Spinal cord (tissue), 9 donors: ENCODE measurements at regions not wholly inside any gene's neighbourhood (a gene's known extent, or its start where the extent isn't known, plus 50 kb on each side); places are given as distances from the start of the nearest gene placed in this dataset.

Experiments
- DNase-seq, 6 donors: peaks; one replicate each; pipeline versions ENCODE4 v3.0.0 to v3.0.0-alpha.2; 2013 to 2015; ENCODE audit warnings: low spot score in 6 of 6, low read depth in 4 of 6
- H3K27ac ChIP-seq: one replicate; pipeline ENCODE4 v1.5.1; 2013; ENCODE audit warnings: low read depth, low read length, control low read depth
- H3K27me3 ChIP-seq: one replicate; pipeline ENCODE4 v1.6.1; 2013; ENCODE audit warnings: low read length; ENCODE audit not compliant: control insufficient read depth, insufficient read depth
- H3K36me3 ChIP-seq: one replicate; pipeline ENCODE4 v1.6.1; 2013; ENCODE audit warnings: low read length; ENCODE audit not compliant: control insufficient read depth, insufficient read depth
- H3K4me1 ChIP-seq: one replicate; pipeline ENCODE4 v1.6.1; 2013; ENCODE audit warnings: low read length; ENCODE audit not compliant: control insufficient read depth, insufficient read depth
- H3K4me3 ChIP-seq: one replicate; pipeline ENCODE4 v1.5.1; 2013; ENCODE audit warnings: low read depth, low read length, control low read depth
- H3K9me3 ChIP-seq: one replicate; pipeline ENCODE4 v1.6.1; 2013; ENCODE audit warnings: low read length; ENCODE audit not compliant: control insufficient read depth, insufficient read depth
- WGBS: methylation state at CpG from one replicate; pipeline ENCODE4 v1.1.5; 2013; ENCODE audit warnings: missing lambda C conversion rate; ENCODE audit not compliant: insufficient coverage; 5-methylcytosine and 5-hydroxymethylcytosine counted together
- donor health status: healthy.

DNA sequence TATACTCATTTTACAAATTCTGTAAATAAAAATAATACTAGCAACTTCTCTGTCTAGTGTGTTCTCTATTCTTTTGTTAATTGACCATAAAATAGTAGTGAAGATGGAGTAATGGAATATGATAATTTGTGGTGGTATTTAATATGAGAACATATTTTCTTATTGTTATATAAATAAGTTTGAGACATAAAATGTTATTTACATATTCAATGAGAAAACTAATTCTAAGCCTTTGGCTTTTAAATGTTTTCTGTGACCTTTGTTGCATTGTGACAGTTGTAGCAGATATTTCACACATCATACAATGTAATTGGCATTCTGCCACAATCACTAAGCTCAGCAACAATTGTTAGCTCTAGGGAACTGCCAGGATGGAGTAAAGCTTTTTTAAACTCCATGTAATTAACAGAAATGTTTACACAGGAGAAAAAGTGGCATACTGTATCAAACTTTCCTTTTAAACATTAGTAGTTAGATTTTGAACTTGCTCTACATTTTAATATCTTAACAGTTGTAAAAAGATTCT is 562.1 kb upstream of the PCDH9 start:
- no peak overlapping the region for H3K4me3 ChIP-seq
- no peaks in the 10 kb centered on the region for H3K36me3 ChIP-seq
- no peaks in the 10 kb centered on the region for H3K9me3 ChIP-seq
- no peak overlapping the region for H3K27ac ChIP-seq
- H3K27me3 ChIP-seq = no peaks in the 10 kb centered on the region
- peak in 3 of 6 donors; percentile 15 to 73 (median 56) for DNase-seq
- H3K4me1 ChIP-seq = no peaks in the 10 kb centered on the region

DNA sequence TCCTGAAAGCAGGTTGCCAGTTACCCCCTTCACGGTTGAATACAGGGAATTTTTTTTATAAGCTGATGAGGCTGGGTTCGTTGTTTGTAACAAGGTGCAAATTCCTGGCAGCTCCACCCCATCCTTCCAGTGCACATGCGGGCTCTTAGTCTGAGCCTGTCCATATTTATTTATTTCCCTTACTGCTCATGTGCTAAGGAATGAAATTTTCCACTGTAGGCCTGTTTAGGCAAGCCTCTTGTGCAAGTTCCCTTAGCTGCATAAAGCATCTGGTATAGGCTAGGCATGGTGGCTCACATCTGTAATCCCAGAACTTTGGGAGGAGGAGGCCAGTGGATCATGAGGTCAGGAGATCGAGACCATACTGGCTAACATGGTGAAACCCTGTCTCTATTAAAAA is 560.9 kb upstream of the PCDH9 start:
- no peaks in the 10 kb centered on the region for H3K27me3 ChIP-seq
- no CpG with 5 or more reads among the region's 4 CpGs for WGBS
- H3K36me3 ChIP-seq = no peaks in the 10 kb centered on the region
- no peak for DNase-seq
- no peak overlapping the region for H3K27ac ChIP-seq
- no peaks in the 10 kb centered on the region for H3K4me1 ChIP-seq
- no peak overlapping the region for H3K4me3 ChIP-seq
- H3K9me3 ChIP-seq = no peaks in the 10 kb centered on the region

- no peaks in the 10 kb centered on the region for H3K27me3 ChIP-seq
- H3K36me3 ChIP-seq = no peaks in the 10 kb centered on the region
- no peaks in the 10 kb centered on the region for H3K9me3 ChIP-seq
- H3K4me3 ChIP-seq = no peak overlapping the region
- H3K4me1 ChIP-seq = no peaks in the 10 kb centered on the region
- no peak overlapping the region for H3K27ac ChIP-seq
- no CpG with 5 or more reads among the region's 3 CpGs for WGBS
- DNase-seq = peak in 1 of 6 donors; percentile 33
Observed at GRCh38 chr13:67776151-67776550, 546.0 kb upstream of the PCDH9 start.

DNA sequence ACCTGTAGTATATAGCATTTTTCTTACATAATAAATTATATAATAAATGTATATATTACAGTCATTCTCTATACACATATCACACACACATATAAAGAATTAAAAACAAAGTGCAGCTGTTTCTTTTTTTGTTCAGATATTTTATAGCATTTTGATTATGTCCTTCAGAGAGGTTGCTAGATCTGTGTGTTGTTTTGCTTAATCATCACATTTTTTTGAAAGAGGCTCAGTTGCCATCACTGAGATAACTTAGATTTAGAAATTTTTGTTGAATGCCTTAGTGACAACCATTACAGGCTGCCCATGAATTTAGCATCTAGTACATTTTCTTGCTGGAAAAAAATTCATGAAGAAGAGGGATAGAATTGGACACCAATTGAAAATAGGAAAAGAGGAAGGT is 545.2 kb upstream of the PCDH9 start:
- no peaks in the 10 kb centered on the region for H3K27me3 ChIP-seq
- no peak overlapping the region for H3K27ac ChIP-seq
- H3K36me3 ChIP-seq = no peaks in the 10 kb centered on the region
- no peak overlapping the region for H3K4me3 ChIP-seq
- no peak for DNase-seq
- no peaks in the 10 kb centered on the region for H3K9me3 ChIP-seq
- H3K4me1 ChIP-seq = no peaks in the 10 kb centered on the region

DNA sequence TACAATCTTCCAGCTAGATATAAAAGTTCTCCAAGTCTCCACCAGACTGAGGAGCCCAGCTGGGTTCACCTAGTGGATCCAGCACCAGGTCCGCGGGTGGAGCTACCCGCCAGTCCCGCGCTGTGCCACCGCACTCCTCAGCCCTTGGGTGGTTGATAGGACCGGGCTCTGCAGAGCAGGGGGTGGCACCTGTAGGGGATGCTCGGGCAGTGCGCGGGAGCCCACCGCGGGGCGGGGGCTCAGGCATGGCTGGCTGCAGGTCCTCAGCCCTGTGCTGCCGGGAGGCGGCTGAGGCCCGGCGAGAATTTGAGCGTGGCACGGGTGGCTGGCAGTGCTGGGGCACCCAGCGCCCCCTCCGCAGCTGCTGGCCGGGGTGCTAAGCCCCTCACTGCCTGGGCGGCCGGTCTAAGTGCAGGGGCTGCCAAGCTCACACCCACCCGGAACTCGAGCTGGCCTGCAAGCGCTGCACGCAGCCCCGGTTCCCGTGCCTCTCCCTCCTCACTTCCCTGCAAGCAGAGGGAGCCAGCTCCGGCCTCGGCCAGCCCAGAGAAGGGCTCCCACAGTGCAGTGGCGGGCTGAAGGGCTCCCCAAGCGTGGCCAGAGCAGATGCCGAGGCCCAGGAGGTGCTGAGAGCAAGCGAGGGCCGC is 542.8 kb upstream of the PCDH9 start:
- no peak for DNase-seq
- Histone ChIP-seq H3K4me1 (no peaks in the 10 kb centered on the region), H3K27me3 (no peaks in the 10 kb centered on the region), H3K36me3 (no peaks in the 10 kb centered on the region), H3K27ac (no peak overlapping the region), H3K9me3 (no peaks in the 10 kb centered on the region), H3K4me3 (no peak overlapping the region)
- WGBS = 96% methylated on average over 35 of the region's 37 CpGs

DNA sequence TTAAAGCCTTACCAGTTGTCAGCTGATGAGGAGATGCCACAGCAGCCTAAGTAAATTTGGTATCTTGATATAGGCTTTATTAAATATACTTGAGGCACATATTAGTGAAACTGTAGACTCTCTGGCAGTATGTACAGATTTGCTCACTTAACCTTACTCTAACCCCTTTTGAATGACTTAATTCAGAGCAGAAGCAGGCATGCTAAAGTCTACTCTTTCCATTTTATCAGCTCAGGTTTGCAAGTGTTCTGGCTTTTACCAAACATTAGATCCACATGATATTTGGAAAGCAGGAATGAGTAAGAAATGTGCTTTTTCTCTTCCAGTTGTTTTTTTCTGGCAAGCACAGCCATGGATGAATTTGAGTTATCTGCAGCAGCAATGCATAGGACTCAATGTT is 541.0 kb upstream of the PCDH9 start:
- no peaks in the 10 kb centered on the region for H3K4me1 ChIP-seq

GRCh38 chr13:67769987-67770341 is 539.8 kb upstream of the PCDH9 start:
- no peak overlapping the region for H3K4me3 ChIP-seq
- 99% methylated on average over 6 of the region's 7 CpGs for WGBS
- no peaks in the 10 kb centered on the region for H3K4me1 ChIP-seq
- no peaks in the 10 kb centered on the region for H3K27me3 ChIP-seq
- no peaks in the 10 kb centered on the region for H3K36me3 ChIP-seq
- H3K9me3 ChIP-seq = no peaks in the 10 kb centered on the region
- DNase-seq = no peak
- no peak overlapping the region for H3K27ac ChIP-seq

More for the DNA sequence above, 541.0 kb upstream of the PCDH9 start:
- no peak overlapping the region for H3K27ac ChIP-seq
- no peaks in the 10 kb centered on the region for H3K27me3 ChIP-seq
- no peak overlapping the region for H3K4me3 ChIP-seq
- no peaks in the 10 kb centered on the region for H3K9me3 ChIP-seq
- H3K36me3 ChIP-seq = no peaks in the 10 kb centered on the region
- no peak for DNase-seq

- 97% methylated on average over 30 of the region's 30 CpGs for WGBS
- no peak for DNase-seq
- Histone ChIP-seq H3K27ac (no peak overlapping the region), H3K4me1 (no peaks in the 10 kb centered on the region), H3K4me3 (no peak overlapping the region), H3K27me3 (no peaks in the 10 kb centered on the region), H3K36me3 (no peaks in the 10 kb centered on the region), H3K9me3 (no peaks in the 10 kb centered on the region)
Observed at GRCh38 chr13:67769063-67769986, 539.2 kb upstream of the PCDH9 start.

DNA sequence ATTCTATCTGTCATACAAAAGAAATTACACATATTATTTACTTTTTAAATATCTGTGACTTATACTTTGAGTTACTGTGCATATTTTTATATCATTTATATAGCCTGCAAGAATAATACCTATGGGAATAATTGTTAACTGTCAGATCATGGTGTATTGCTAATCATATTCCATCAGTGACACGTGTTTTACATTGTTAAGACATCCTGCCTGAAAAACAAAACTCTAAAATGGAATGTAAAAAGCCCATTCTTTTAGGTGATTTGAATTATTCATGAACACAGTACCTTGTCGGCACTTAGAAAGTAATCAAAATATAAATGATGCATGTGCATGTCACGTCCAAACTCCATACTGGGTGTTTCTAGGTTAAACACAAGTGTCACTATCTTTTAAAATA is 533.8 kb upstream of the PCDH9 start:
- no peaks in the 10 kb centered on the region for H3K36me3 ChIP-seq
- no peaks in the 10 kb centered on the region for H3K9me3 ChIP-seq
- no peaks in the 10 kb centered on the region for H3K27me3 ChIP-seq
- no peak overlapping the region for H3K27ac ChIP-seq
- H3K4me1 ChIP-seq = no peaks in the 10 kb centered on the region
- no CpG with 5 or more reads among the region's 3 CpGs for WGBS
- peak in 1 of 6 donors; percentile 15 for DNase-seq
- H3K4me3 ChIP-seq = no peak overlapping the region

GRCh38 chr13:67763384-67763783 is 533.2 kb upstream of the PCDH9 start:
- Histone ChIP-seq H3K36me3 (no peaks in the 10 kb centered on the region), H3K4me1 (no peaks in the 10 kb centered on the region), H3K27me3 (no peaks in the 10 kb centered on the region), H3K4me3 (no peak overlapping the region), H3K9me3 (no peaks in the 10 kb centered on the region), H3K27ac (no peak overlapping the region)
- DNase-seq = no peak
- WGBS = 80% methylated on average over 1 of the region's 3 CpGs
